GM23338 (cell line): ENCODE measurements at regions not wholly inside any gene's neighbourhood (a gene's known extent, or its start where the extent isn't known, plus 50 kb on each side); places are given as distances from the start of the nearest gene placed in this dataset.

Experiments
- ATAC-seq: fragments of 200-7000 bp; cut with Tn5 transposase; 3 replicates; pipeline ENCODE4 v1.9.1; 2020
- DNase-seq: peaks from one replicate; pipeline ENCODE4 v3.0.0-alpha.2; 2015; ENCODE audit warnings: low spot score
- H2AFZ ChIP-seq: fragments of 200-600 bp; sonication (generic); 2 replicates; pipeline ENCODE4 v1.8.0; 2016; ENCODE audit warnings: antibody characterized with exemption, mild to moderate bottlenecking, moderate library complexity
- H3F3A ChIP-seq: fragments of 200-600 bp; sonication (generic); replicated peaks from 2 replicates; pipeline ENCODE4 v1.8.0; 2017; ENCODE audit warnings: antibody characterized with exemption, mixed run types, low read depth
- H3K27ac ChIP-seq: fragments of 200-600 bp; sonication (generic); 2 replicates; pipeline ENCODE4 v1.6.1; 2016; ENCODE audit warnings: low read depth
- H3K27me3 ChIP-seq: fragments of 200-600 bp; sonication (generic); 2 replicates; pipeline ENCODE4 v1.8.0; 2016; ENCODE audit warnings: mild to moderate bottlenecking, mixed run types, moderate library complexity; ENCODE audit not compliant: insufficient read depth
- H3K36me3 ChIP-seq: fragments of 200-600 bp; sonication (generic); 2 replicates; pipeline ENCODE4 v1.8.0; 2016; ENCODE audit warnings: mild to moderate bottlenecking; ENCODE audit not compliant: insufficient read depth
- H3K4me1 ChIP-seq: fragments of 200-600 bp; sonication (generic); 2 replicates; pipeline ENCODE4 v1.8.0; 2016; ENCODE audit warnings: mild to moderate bottlenecking, moderate library complexity; ENCODE audit not compliant: insufficient read depth
- H3K4me2 ChIP-seq: fragments of 200-600 bp; sonication (generic); 2 replicates; pipeline ENCODE4 v1.7.1; 2017; ENCODE audit warnings: mixed run types
- H3K4me3 ChIP-seq: fragments of 200-600 bp; sonication (generic); 2 replicates; pipeline ENCODE4 v1.6.1; 2016; ENCODE audit warnings: mixed run types
- H3K79me2 ChIP-seq: fragments of 200-600 bp; sonication (generic); replicated peaks from 2 replicates; pipeline ENCODE4 v1.8.0; 2017; ENCODE audit warnings: mild to moderate bottlenecking; ENCODE audit not compliant: insufficient read depth
- H3K9me2 ChIP-seq: fragments of 200-600 bp; sonication (generic); 2 replicates; pipeline ENCODE4 v1.8.0; 2017; ENCODE audit not compliant: insufficient read depth
- H4K20me1 ChIP-seq: fragments of 200-600 bp; sonication (generic); replicated peaks from 2 replicates; pipeline ENCODE4 v1.8.0; 2017; ENCODE audit warnings: mild to moderate bottlenecking; ENCODE audit not compliant: insufficient read depth
- H3K27ac Mint-ChIP-seq: 2 replicates; pipeline ENCODE4 v1.8.0; 2020; ENCODE audit warnings: inconsistent platforms, mild to moderate bottlenecking, moderate library complexity, mixed read lengths
- H3K27me3 Mint-ChIP-seq: 3 replicates; pipeline ENCODE4 v1.8.0; 2022; ENCODE audit warnings: low read depth, mild to moderate bottlenecking, moderate library complexity, mixed read lengths, inconsistent platforms; ENCODE audit not compliant: insufficient read depth, poor library complexity
- H3K36me3 Mint-ChIP-seq: 3 replicates; pipeline ENCODE4 v1.8.0; 2021; ENCODE audit warnings: low read depth, mild to moderate bottlenecking, inconsistent platforms, moderate library complexity, mixed read lengths
- H3K4me1 Mint-ChIP-seq: 3 replicates; pipeline ENCODE4 v1.8.0; 2020; ENCODE audit warnings: mild to moderate bottlenecking, inconsistent platforms, mixed read lengths
- H3K4me3 Mint-ChIP-seq: 3 replicates; pipeline ENCODE4 v1.8.0; 2021; ENCODE audit warnings: moderate library complexity, mild to moderate bottlenecking, inconsistent platforms, mixed read lengths
- H3K9me3 Mint-ChIP-seq: 3 replicates; pipeline ENCODE4 v1.8.0; 2020; ENCODE audit warnings: moderate library complexity, mild to moderate bottlenecking, inconsistent platforms, mixed read lengths
- CREB1 ChIP-seq: fragments of 250-450 bp; sonication (Bioruptor Pico); IDR thresholded peaks from 2 replicates; pipeline ENCODE4 v1.5.0; 2020; ENCODE audit warnings: low read depth, mild to moderate bottlenecking, moderate library complexity
- CTCF ChIP-seq, 2 experiments: fragments of 200-600 bp in 1 of 2; sonication (generic) in 1 of 2; conservative IDR thresholded peaks; 2 replicates each; pipeline versions ENCODE4 v1.5.1 to v1.6.1; 2016 to 2017; ENCODE audit warnings: antibody characterized with exemption in 2 of 2, low read depth in 2 of 2, mild to moderate bottlenecking in 2 of 2, moderate library complexity in 1 of 2
- EZH2phosphoT487 ChIP-seq: fragments of 200-600 bp; sonication (generic); IDR thresholded peaks from one replicate; pipeline ENCODE4 v1.8.1; 2018; ENCODE audit warnings: antibody characterized with exemption; ENCODE audit not compliant: unreplicated experiment
- JUNB ChIP-seq: IDR thresholded peaks from one replicate; pipeline ENCODE4 v1.6.1; 2016; ENCODE audit warnings: antibody characterized with exemption; ENCODE audit not compliant: unreplicated experiment
- NANOG ChIP-seq: IDR thresholded peaks from 2 replicates; pipeline ENCODE4 v1.6.1; 2016; ENCODE audit warnings: antibody characterized with exemption, borderline replicate concordance
- POLR2AphosphoS5 ChIP-seq: IDR thresholded peaks from 2 replicates; pipeline ENCODE4 v1.6.1; 2016; ENCODE audit warnings: antibody characterized with exemption, low read depth
- ZNF114 ChIP-seq: fragments of 250-450 bp; sonication (Bioruptor Pico); IDR thresholded peaks from 2 replicates; pipeline ENCODE4 v1.5.0; 2020; ENCODE audit warnings: mild to moderate bottlenecking, moderate library complexity
- ZNF331 ChIP-seq: fragments of 250-450 bp; sonication (Bioruptor Pico); IDR thresholded peaks from 2 replicates; pipeline ENCODE4 v1.5.0; 2020; ENCODE audit warnings: low read depth, mild to moderate bottlenecking, moderate library complexity
- TF ChIP-seq, protein P1 (sequence below): IDR thresholded peaks from one replicate; pipeline ENCODE4 v1.6.1; 2018; ENCODE audit warnings: antibody characterized with exemption; ENCODE audit not compliant: unreplicated experiment
- TF ChIP-seq, protein P2 (sequence below): fragments of 250-450 bp; sonication (Bioruptor Pico); IDR thresholded peaks from 2 replicates; pipeline ENCODE4 v1.5.0; 2020; ENCODE audit warnings: mild to moderate bottlenecking, moderate library complexity

DNA sequence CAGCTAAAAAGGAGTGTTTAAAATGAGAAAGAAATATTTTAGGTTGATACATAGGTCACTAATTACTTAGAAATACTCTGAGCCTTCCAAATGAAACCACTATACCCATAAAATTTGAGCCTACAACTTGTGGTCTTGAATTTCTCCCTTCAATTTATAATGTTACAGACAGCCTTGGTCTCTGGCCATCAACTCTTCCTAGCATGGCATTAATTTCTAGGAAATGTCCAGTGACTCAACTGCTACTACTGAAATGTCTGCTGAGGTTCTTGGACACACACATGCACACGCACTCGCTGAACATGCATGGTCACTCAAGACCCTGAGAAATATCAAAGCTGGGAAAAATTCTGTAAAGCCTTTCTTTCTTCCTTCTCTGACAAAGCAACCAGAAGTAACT is 61.1 kb upstream of the SAMSN1 start:
- Histone ChIP-seq H3K9me2 (peaks cover 17% of the 10 kb centered on the region), H3K27me3 (no peaks in the 10 kb centered on the region), H2AFZ (no peak overlapping the region), H3K4me3 (no peak overlapping the region), H4K20me1 (no peaks in the 10 kb centered on the region), H3K4me2 (peak overlapping the region; percentile 7; the same call in 1 of the 2 replicates), H3K4me1 (peaks cover 26% of the 10 kb centered on the region), H3F3A (no peaks in the 10 kb centered on the region), H3K36me3 (no peaks in the 10 kb centered on the region), H3K79me2 (no peaks in the 10 kb centered on the region), H3K27ac (no peak overlapping the region)
- no peak overlapping the region for H3K4me3 Mint-ChIP-seq
- DNase-seq (no peak), ATAC-seq (no peak)
- H3K36me3 Mint-ChIP-seq = peaks cover 45% of the 10 kb centered on the region
- H3K27ac Mint-ChIP-seq = no peak overlapping the region
- no peak for TF ChIP-seq ZNF114 (CRISPR knock-in tag)
- H3K27me3 Mint-ChIP-seq = peaks cover 2% of the 10 kb centered on the region
- H3K9me3 Mint-ChIP-seq = peaks cover 16% of the 10 kb centered on the region
- peaks cover 34% of the 10 kb centered on the region for H3K4me1 Mint-ChIP-seq

DNA sequence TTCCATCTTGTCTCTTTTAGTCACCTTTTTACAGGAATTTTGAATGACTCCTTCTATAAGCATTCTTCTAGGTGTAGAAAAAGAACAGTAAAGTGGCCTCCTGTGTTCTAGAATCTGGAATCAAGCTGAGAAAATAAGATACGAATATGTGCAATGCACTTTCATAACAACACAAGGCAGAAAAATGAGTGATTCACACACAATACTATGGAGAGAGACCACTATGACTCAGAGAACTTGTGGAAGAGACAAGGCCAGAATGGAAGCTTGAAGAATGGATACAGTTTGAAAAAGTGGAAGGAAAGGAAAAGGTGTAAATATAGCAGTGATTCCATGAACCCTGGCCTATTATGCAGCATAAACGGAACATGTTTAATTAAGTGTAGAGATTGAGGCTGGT is 57.1 kb upstream of the SAMSN1 start:
- no peaks in the 10 kb centered on the region for H4K20me1 ChIP-seq
- H3K4me3 ChIP-seq = no peak overlapping the region
- H3K4me2 ChIP-seq = peak overlapping the region; percentile 47; the same call in 1 of the 2 replicates
- peak overlapping the region; percentile 30 for H3K27ac ChIP-seq
- Mint-ChIP-seq H3K27ac (peak overlapping the region; percentile 25), H3K4me3 (no peak overlapping the region), H3K9me3 (peaks cover 3% of the 10 kb centered on the region; the same call in 2 of the 3 replicates), H3K27me3 (peaks cover 4% of the 10 kb centered on the region), H3K4me1 (peaks cover 27% of the 10 kb centered on the region), H3K36me3 (peaks cover 31% of the 10 kb centered on the region; the same call in 2 of the 3 replicates)
- H3K79me2 ChIP-seq = no peaks in the 10 kb centered on the region
- H3K36me3 ChIP-seq = no peaks in the 10 kb centered on the region
- H3K4me1 ChIP-seq = peaks cover 31% of the 10 kb centered on the region
- H3K27me3 ChIP-seq = no peaks in the 10 kb centered on the region
- no peak for DNase-seq
- H2AFZ ChIP-seq = peak overlapping the region; percentile 44; the same call in 1 of the 2 replicates
- H3K9me2 ChIP-seq = peaks cover 18% of the 10 kb centered on the region
- no peaks in the 10 kb centered on the region for H3F3A ChIP-seq
- no peak for ATAC-seq
- TF ChIP-seq ZNF331 (CRISPR knock-in tag) (no peak), JUNB (no peak), ZNF114 (CRISPR knock-in tag) (no peak), POLR2AphosphoS5 (no peak), CREB1 (CRISPR knock-in tag) (no peak), CTCF (conservative IDR thresholded peaks at IDR 0.05; ENCODE audit: low read depth in 2 of 2) (no peak), NANOG (no peak), EZH2phosphoT487 (no peak)
- TF ChIP-seq, protein P1, sequence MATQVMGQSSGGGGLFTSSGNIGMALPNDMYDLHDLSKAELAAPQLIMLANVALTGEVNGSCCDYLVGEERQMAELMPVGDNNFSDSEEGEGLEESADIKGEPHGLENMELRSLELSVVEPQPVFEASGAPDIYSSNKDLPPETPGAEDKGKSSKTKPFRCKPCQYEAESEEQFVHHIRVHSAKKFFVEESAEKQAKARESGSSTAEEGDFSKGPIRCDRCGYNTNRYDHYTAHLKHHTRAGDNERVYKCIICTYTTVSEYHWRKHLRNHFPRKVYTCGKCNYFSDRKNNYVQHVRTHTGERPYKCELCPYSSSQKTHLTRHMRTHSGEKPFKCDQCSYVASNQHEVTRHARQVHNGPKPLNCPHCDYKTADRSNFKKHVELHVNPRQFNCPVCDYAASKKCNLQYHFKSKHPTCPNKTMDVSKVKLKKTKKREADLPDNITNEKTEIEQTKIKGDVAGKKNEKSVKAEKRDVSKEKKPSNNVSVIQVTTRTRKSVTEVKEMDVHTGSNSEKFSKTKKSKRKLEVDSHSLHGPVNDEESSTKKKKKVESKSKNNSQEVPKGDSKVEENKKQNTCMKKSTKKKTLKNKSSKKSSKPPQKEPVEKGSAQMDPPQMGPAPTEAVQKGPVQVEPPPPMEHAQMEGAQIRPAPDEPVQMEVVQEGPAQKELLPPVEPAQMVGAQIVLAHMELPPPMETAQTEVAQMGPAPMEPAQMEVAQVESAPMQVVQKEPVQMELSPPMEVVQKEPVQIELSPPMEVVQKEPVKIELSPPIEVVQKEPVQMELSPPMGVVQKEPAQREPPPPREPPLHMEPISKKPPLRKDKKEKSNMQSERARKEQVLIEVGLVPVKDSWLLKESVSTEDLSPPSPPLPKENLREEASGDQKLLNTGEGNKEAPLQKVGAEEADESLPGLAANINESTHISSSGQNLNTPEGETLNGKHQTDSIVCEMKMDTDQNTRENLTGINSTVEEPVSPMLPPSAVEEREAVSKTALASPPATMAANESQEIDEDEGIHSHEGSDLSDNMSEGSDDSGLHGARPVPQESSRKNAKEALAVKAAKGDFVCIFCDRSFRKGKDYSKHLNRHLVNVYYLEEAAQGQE = no peak
- TF ChIP-seq, protein P2, sequence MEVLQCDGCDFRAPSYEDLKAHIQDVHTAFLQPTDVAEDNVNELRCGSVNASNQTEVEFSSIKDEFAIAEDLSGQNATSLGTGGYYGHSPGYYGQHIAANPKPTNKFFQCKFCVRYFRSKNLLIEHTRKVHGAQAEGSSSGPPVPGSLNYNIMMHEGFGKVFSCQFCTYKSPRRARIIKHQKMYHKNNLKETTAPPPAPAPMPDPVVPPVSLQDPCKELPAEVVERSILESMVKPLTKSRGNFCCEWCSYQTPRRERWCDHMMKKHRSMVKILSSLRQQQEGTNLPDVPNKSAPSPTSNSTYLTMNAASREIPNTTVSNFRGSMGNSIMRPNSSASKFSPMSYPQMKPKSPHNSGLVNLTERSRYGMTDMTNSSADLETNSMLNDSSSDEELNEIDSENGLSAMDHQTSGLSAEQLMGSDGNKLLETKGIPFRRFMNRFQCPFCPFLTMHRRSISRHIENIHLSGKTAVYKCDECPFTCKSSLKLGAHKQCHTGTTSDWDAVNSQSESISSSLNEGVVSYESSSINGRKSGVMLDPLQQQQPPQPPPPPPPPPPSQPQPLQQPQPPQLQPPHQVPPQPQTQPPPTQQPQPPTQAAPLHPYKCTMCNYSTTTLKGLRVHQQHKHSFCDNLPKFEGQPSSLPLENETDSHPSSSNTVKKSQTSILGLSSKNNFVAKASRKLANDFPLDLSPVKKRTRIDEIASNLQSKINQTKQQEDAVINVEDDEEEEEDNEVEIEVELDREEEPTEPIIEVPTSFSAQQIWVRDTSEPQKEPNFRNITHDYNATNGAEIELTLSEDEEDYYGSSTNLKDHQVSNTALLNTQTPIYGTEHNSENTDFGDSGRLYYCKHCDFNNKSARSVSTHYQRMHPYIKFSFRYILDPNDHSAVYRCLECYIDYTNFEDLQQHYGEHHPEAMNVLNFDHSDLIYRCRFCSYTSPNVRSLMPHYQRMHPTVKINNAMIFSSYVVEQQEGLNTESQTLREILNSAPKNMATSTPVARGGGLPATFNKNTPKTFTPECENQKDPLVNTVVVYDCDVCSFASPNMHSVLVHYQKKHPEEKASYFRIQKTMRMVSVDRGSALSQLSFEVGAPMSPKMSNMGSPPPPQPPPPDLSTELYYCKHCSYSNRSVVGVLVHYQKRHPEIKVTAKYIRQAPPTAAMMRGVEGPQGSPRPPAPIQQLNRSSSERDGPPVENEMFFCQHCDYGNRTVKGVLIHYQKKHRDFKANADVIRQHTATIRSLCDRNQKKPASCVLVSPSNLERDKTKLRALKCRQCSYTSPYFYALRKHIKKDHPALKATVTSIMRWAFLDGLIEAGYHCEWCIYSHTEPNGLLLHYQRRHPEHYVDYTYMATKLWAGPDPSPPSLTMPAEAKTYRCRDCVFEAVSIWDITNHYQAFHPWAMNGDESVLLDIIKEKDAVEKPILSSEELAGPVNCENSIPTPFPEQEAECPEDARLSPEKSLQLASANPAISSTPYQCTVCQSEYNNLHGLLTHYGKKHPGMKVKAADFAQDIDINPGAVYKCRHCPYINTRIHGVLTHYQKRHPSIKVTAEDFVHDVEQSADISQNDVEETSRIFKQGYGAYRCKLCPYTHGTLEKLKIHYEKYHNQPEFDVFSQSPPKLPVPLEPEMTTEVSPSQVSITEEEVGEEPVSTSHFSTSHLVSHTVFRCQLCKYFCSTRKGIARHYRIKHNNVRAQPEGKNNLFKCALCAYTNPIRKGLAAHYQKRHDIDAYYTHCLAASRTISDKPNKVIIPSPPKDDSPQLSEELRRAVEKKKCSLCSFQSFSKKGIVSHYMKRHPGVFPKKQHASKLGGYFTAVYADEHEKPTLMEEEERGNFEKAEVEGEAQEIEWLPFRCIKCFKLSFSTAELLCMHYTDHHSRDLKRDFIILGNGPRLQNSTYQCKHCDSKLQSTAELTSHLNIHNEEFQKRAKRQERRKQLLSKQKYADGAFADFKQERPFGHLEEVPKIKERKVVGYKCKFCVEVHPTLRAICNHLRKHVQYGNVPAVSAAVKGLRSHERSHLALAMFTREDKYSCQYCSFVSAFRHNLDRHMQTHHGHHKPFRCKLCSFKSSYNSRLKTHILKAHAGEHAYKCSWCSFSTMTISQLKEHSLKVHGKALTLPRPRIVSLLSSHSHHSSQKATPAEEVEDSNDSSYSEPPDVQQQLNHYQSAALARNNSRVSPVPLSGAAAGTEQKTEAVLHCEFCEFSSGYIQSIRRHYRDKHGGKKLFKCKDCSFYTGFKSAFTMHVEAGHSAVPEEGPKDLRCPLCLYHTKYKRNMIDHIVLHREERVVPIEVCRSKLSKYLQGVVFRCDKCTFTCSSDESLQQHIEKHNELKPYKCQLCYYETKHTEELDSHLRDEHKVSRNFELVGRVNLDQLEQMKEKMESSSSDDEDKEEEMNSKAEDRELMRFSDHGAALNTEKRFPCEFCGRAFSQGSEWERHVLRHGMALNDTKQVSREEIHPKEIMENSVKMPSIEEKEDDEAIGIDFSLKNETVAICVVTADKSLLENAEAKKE (CRISPR knock-in tag) = no peak
